PC-9 (cell line): ENCODE measurements at regions not wholly inside any gene's neighbourhood (a gene's known extent, or its start where the extent isn't known, plus 50 kb on each side); places are given as distances from the start of the nearest gene placed in this dataset.

ENCODE experiments used
- CTCF ChIP-seq: fragments of 200-600 bp; sonication (generic); conservative IDR thresholded peaks from 2 replicates; pipeline ENCODE4 v1.6.1; 2017; ENCODE audit warnings: mixed run types, antibody characterized with exemption, mild to moderate bottlenecking, moderate library complexity
- EZH2 ChIP-seq: fragments of 200-600 bp; sonication (generic); IDR thresholded peaks from 2 replicates; pipeline ENCODE4 v1.8.0; 2017; ENCODE audit warnings: antibody characterized with exemption, low read depth

- TF ChIP-seq EZH2: no peak
- no peak for TF ChIP-seq CTCF
Observed at GRCh38 chr20:61146023-61146422, 106.0 kb upstream of the CDH4 start.
